ENCODE measurements at regions not wholly inside any gene's neighbourhood (a gene's known extent, or its start where the extent isn't known, plus 50 kb on each side); places are given as distances from the start of the nearest gene placed in this dataset.
"Not testable (repeated sequence)": the region's sequence is repeated elsewhere in the genome, so short reads cannot be mapped to it uniquely, and the experiment has no call there.

- no peak for DNase-seq
Observed at GRCh38 chr9:124084087-124084486, 72.5 kb downstream of the LHX2 start.

GRCh38 chr9:124087226-124087625 is 75.7 kb downstream of the LHX2 start:
- no peak for DNase-seq

- no peak for DNase-seq
Observed at GRCh38 chr9:124088476-124088837, 76.9 kb downstream of the LHX2 start.

GRCh38 chr9:124089631-124090488 is 78.3 kb downstream of the LHX2 start:
- not testable (repeated sequence) for DNase-seq

- no peak for DNase-seq
Observed at GRCh38 chr9:124098141-124098905, 86.8 kb downstream of the LHX2 start.

GRCh38 chr9:124099860-124100259 is 88.3 kb downstream of the LHX2 start:
- DNase-seq: no peak

GRCh38 chr9:124101215-124101968 is 89.8 kb downstream of the LHX2 start:
- DNase-seq: no peak

GRCh38 chr9:124101969-124102345 is 90.4 kb downstream of the LHX2 start:
- DNase-seq: no peak

- no peak for DNase-seq
Observed at GRCh38 chr9:124102363-124102762, 90.8 kb downstream of the LHX2 start.

- no peak for DNase-seq
Observed at GRCh38 chr9:124105266-124105665, 93.7 kb downstream of the LHX2 start.

GRCh38 chr9:124108216-124108615 is 96.6 kb downstream of the LHX2 start:
- no peak for DNase-seq

GRCh38 chr9:124110307-124110915 is 98.8 kb downstream of the LHX2 start:
- DNase-seq: peak; percentile 70

- no peak for DNase-seq
Observed at GRCh38 chr9:124116683-124117363, 105.3 kb downstream of the LHX2 start.

- no peak for DNase-seq
Observed at GRCh38 chr9:124118894-124119293, 107.3 kb downstream of the LHX2 start.

GRCh38 chr9:124120272-124120671 is 108.7 kb downstream of the LHX2 start:
- DNase-seq: no peak

GRCh38 chr9:124121725-124122124 is 110.2 kb downstream of the LHX2 start:
- no peak for DNase-seq

GRCh38 chr9:124122321-124122720 is 110.8 kb downstream of the LHX2 start:
- no peak for DNase-seq

GRCh38 chr9:124122813-124123462 is 111.4 kb downstream of the LHX2 start:
- no peak for DNase-seq

- DNase-seq: not testable (repeated sequence)
Observed at GRCh38 chr9:124123621-124124020, 112.1 kb downstream of the LHX2 start.

- DNase-seq: no peak
Observed at GRCh38 chr9:124124729-124125650, 113.4 kb downstream of the LHX2 start.

- DNase-seq: no peak
Observed at GRCh38 chr9:124125651-124125977, 114.0 kb downstream of the LHX2 start.

All from stimulated activated CD8-positive, alpha-beta memory T cell treated with anti-CD3 and anti-CD28 coated beads, Interleukin-4, amount 100 ng/mL, for 48 hours (primary cell).